GM18868 (cell line): ENCODE measurements at regions not wholly inside any gene's neighbourhood (a gene's known extent, or its start where the extent isn't known, plus 50 kb on each side); places are given as distances from the start of the nearest gene placed in this dataset.
"Not testable (repeated sequence)": the region's sequence is repeated elsewhere in the genome, so short reads cannot be mapped to it uniquely, and the experiment has no call there.

ENCODE experiments used
- ATAC-seq: cut with Tn5 transposase; IDR thresholded peaks from one replicate; pipeline ENCODE4 v1.9.1; 2021; ENCODE audit warnings: mild to moderate bottlenecking, moderate library complexity; ENCODE audit not compliant: unreplicated experiment

DNA sequence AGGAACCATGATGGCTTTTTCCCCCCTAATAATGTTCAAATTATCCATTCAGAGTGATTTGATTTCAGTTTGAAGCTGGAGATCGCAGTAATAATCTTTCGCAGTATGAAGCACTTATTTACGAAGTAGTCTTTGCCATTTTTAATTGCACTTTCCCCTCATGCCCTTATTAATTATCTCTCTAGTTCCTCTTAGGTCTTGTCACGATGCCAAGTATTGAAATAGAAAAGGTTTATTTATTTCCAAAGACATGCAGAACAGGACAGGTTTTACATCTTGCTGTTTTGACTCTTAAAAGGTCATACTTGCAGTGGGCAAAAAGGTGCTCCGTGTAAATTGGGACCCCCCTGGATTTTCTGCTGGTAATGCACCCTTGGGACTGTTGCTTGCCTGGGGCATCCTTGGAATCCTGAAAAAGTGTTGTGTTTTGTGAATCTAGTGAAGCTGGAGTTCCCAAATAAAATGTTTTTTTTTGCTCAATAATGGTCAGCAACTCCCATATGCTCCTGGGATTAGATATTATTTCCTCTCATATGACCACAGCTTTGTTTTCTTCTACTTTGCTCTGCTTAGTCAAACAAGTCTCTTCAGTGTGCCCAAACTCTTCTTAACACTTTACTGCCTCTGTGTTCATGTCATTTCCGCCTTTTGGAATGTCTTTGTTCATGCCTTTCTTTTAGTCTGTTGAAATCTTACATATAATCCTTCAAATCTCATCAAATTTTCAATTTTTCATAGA, 278.3 kb downstream of the TMEM38B start:
- ATAC-seq = no peak

DNA sequence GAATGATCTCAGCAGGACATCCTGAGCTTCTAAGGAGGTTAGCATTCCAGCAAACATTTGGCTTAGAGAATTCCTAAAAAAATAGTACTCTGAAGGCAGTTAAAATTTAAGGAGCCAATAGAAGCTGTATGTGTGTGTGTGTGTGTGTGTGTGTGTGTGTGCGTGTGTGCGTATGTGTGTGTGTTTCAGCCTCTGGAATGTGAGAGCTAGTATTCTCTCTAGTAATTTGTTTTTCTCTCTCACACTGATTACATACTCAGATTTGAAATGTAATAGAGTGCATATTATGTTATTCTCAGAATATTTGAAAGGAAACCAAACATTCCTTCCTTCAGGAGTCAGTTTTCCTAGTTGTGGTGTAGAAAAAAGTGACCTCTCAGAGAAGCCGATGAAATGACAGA, 279.6 kb downstream of the TMEM38B start:
- no peak for ATAC-seq

DNA sequence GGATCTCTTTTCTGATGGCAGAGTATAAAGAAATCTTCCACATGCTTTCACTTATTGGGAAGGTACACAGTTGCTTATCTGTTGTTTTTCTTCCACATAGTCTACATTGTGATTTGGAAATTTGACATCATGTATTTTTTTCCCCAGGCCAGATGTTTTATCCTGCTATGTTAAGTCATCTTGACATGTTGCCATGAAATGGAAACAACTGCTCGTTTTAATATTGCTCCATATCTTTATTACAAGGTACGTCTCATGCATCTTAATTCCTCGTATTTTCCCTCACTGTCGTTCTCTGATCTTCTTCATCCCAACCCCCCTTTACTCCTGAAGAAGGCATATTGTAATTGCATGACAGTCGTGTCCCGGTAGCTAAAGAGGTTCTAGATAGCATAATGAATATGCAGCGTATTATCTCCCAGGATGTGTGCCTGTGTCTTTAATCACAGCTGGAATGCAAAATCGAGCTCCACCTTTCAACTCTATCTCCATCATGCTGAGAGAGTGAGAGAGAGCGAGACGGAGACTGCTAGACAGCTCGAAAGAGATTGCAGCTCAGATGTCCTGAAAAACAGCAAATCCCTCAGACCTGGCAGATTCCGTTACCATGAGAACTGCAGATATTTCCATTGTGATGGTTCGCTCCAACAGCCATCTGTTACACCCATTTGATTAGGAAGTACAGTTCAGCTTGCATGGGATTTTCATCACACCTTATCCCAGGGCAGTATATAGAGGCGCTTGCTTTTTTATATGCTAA, 281.7 kb downstream of the TMEM38B start:
- ATAC-seq = no peak

DNA sequence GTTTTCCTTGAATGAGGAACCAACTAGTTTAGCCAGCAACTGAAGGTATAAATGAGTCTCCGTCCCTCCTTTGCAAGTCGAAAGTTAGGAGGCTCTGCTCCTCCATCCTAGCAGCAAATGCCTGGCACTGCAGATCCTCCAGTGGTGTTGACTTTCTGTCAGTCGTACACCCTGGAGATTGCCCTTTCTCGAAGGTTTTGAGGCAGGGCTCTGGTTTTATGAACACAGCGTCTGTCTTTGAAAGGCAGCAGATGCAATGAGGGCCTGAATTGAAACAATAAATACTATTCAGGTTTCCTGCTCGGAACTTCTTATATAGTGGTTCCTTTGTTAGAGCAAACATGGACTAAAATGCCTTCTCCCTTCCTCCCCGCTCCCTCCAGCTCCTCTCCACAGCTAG, 284.0 kb downstream of the TMEM38B start:
- ATAC-seq = no peak

DNA sequence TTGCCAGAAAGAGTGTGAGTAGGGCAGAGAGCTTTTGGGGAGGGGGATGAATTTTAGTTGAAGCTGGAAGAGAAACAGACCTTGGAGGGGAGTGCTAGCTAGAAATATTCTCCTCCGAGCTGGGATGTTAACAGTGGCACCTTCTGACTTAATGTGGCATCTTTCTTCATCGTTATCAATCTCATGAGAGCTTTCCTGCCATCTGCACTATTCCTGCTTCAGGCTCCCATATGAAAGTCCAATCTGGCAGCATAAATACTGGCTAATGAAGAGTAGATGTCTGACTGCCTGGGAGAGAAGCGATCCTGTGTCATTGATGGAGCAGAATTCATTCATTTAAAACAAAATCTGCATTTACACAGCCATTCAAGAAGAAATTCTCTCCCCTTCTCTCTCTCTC, 284.5 kb downstream of the TMEM38B start:
- no peak for ATAC-seq

DNA sequence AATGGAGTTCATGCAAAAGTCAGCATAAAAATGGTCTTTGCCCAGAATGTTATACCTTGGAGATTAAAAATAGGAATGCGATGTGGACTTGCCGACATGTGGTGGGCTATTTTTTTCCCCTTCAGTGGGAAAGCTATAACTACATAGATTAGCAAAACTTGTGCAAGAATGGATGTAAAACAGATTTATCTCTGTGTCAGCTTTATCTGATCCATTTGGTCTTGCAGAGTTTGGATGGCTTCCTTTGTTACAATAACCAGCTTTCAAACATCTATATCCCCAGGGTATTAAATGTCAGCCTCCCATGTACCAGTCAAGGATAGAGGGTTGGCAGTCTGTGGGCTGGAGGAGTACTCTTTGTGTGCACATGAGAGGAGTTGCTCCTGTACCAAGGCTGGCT, 284.9 kb downstream of the TMEM38B start:
- ATAC-seq = no peak

DNA sequence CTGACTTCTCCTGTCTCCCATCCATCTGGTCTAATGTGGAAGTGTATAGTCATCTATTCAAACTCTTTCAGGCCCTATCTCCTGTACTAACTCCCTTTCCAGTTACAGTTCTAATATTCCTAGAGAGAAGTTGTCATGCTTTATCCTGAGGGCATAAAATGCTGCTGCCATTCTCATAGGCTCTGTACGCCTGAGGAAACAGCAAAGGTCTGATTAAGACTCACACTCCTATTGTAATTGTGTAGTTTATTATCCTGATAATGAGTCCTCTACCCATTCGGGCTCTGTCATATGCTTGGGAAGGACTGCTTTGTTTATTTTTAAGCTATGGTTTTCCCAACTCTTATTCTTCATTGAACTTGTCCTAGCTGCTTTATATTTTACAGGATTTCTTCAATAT, 290.4 kb downstream of the TMEM38B start:
- ATAC-seq = no peak

DNA sequence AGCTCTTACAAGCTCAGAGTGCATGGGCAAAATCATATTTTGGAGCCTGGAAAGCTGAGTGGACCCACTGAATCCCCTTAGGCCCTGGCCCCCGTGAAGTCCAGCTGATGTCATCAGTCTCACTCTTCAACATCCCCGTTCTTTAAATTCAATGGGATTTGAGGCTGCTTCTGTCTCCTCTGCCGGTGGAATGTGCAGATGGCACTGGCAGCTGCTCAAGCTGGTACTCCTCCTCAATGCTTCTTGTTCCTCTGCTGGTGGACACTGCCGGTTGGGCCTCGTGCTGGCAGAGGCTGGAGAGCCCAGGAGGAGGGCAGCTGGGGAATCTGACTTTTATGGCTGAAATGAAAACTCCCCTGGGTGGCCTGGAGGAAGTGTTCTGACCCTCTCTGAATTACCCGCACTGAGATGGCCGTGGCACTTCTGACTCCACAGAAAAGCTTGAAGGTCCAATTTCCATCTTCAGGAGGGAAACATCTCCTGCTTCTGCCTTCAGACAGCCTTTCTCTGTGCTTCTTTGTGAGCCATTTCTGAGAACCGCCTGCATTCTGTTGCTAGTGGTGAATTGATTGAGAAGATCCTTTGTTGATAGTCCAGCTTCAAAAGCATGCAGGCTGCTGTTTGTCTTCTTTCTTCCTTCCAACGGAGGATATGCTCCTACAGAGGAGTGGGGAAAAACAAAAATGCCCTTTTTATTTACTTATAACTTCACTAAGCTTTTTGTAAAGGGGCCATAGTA, 298.9 kb downstream of the TMEM38B start:
- ATAC-seq = no peak

DNA sequence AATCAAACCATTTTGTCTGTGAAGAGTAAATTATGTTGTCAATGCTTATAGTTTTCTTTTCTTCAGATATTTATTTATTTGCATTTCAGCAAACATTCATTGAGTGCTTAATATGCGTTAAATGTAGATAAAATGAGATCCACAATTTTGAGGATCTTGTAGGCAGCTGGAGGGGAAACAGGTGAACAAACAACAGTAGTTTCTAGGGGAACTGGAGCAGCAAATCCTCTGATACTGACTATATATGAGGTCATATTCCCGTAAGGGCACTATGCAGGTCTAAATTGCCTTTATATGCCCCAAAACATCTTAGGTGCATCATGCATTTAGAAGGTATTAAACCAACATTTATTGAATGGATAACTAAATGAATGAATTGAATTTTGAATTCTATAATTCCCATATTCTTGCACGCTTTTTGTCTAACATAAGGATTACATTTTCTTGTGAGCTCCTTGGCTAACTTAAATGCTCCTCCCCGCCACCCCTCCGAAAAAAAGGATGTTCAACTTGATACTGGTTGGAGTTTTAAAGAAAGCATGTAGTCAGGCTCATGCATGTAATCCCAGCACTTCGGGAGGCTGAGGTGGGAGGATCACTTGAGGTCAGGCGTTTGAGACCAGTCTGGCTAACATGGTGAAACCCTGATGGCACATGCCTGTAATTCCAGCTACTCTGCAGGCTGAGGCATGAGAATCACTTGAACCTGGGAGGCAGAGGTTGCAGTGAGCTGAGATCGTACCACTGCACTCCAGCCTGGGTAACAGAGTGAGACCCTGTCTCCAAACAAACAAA, 299.8 kb downstream of the TMEM38B start:
- ATAC-seq = no peak

DNA sequence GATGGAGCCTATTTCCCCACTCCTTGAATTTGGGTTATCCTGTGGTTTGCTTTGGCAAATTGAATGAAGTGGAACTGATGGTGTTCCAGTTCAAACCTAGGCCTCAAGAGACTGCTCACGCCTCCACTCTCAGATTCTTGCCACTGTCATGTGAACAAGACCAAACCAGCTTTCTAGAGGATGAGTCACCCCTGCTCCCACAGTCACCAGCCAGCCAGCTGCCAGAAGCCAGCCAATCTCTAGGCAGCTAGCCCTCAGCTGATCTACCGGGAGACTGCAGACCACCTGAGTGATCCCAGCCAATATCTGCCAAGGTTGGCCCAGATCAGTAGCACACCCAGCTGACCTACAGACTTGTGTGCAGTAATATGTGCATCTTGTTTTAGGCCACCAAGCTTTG, 300.6 kb downstream of the TMEM38B start:
- peak; percentile 63 for ATAC-seq

DNA sequence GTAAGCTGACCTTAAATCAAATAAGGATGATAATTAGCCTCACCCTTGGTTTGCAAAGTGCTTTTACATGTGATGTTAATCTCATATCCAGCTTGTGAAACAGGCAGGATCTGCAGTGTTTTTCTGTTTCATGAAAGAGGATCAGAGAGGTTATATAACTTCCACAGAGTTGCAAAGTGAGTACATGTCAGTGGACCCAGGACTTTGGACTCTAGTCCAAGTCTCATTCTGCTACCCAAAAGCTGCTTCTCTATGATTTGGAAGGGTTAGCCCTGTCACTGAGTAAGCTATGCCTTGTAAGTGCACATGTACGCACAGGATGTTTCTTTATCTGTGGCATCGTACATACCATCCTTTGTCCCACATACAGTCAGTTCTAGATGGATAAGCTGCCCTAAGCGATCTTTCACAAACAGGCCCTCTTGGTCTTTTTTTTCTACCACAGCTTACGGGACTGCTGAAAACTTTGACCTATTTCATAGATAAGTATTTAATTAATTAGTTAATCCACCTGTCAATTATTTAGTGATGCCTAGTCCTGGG, 322.9 kb downstream of the TMEM38B start:
- no peak for ATAC-seq

DNA sequence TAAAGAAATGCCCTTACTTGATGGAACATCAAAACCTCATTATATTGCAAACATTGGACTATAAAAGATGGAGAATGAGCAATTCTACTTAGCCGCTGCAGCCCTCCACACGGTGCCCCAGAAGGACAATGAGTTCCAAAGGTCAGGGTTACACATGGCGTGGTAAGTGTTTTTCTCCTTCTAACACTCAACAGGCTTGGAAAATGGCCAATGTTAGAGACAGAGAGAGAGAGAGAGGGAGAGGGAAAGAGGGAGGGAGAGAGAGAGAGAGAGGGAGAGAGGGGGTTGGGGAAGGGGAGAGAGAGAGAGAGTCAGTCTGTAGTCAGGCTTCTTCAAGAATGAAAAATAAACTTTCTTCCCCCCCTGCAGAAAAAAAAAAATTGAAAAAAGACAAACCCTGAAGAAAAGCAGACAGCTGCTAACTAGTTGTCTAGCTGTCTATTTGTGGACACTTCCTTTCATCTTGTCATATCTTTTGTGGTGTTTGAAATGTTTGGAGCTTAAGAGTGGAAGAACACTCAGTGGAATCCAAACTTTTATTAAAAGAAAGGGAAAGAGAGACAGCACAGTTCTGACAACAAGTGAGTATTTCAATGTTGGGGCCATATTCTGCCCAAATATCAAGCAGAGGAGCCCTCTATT, 324.8 kb downstream of the TMEM38B start:
- ATAC-seq = no peak

DNA sequence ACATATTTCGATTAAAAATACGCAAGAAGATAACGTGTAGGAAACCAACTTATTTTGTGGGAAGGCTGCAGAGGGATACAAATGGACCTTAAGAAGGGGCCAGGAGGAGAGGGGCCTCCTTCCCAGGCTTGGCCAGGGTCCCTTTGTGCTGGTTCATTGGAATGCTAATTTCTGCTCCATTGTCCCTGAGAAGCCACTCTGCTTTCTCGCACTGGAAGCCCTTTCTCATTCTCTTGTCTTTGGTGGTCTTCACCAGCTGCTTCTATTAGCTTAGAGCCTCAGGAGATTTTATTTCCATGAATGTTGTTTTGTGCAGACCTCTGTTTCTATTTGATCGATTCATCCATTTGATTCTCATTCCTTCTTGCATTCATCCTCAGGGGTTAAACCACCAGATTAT, 325.4 kb downstream of the TMEM38B start:
- ATAC-seq = no peak

DNA sequence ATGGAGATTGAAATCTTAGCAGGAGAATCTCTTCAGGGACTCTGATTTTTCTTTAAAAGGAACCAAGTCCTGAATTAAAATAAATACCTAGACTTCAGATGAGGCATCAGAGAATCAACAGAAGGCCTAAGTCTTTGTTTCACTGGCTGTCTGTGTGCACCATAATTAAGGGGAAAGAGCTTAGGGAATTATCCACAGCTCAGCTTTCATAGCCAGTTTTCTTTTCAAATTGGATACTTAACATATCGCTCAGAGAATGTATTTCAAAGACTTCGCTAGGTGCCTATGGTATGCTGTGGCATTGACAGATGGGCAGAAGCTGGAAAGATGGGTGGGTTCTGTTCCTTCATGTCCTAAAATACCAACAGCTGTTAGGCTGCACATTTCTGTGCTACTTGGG, 325.8 kb downstream of the TMEM38B start:
- no peak for ATAC-seq

DNA sequence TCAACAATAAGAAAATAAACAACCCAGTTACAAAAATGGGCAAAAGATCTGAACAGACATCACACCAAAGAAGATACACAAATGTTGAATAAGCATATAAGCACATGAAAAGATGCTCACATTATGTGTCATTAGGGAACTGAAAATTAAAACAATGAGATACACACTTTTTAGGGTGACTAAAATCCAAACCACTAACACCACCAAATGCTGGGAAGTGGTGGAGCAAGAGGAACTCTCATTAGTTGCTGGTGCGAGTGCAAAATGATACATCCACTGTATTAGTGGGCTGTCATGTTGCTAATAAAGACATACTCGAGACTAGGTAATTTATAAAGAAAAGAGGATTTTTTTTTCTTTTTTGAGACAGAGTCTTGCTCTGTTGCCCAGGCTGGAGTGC, 329.1 kb downstream of the TMEM38B start:
- ATAC-seq = no peak

DNA sequence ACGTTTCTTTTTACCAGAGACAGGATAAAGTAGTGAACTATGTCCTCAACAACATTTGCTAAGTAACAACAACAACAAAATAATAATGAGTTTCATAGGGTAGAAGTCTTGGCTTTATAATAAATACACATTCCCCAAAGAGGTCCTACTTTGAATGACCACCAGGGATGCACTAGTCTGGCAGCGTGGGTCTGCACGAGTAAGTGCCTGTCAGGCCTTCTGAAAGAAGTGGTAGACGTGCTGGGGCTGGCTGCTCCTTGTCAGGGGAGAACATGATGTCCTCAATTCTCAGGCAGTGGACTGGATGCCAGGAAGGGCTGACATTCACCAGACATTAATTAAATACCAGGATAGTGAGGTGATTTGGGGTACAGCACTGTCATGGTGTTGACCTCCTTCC, 331.1 kb downstream of the TMEM38B start:
- ATAC-seq = no peak

DNA sequence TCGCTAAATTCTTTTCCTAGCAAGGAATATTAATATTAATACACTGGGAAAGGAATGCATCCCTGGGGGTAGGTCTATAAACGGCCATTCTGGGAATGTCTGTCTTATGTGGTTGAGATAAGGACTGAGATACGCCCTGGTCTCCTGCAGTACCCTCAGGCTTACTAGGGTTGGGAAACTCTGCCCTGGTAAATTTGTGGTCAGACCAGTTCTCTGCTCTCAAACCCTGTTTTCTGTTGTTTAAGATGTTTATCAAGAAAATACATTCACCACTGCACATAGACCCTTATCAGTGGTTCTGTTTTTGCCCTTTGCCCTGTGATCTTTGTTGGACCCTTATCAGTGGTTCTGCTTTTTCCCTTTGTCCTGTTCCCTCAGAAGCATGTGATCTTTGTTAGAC, 335.8 kb downstream of the TMEM38B start:
- not testable (repeated sequence) for ATAC-seq

DNA sequence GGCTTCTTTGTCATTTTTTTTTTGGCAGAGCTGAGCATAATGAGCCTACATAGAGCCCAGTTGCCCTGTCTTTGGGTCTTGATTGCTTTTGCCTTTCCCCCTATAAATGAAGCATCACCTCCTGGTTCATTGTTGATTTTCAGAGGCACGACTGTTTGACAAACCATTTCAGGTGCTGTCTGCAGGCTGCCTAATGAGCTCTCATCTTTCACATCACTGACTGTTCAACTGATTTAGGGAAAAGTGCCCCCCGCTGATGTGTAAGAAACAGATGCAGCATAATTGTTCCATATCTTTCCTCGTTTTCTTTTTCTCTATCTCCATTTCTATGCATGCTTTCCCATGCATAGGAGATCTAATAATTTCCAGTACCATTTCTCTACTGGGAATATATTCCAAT, 338.6 kb downstream of the TMEM38B start:
- no peak for ATAC-seq

DNA sequence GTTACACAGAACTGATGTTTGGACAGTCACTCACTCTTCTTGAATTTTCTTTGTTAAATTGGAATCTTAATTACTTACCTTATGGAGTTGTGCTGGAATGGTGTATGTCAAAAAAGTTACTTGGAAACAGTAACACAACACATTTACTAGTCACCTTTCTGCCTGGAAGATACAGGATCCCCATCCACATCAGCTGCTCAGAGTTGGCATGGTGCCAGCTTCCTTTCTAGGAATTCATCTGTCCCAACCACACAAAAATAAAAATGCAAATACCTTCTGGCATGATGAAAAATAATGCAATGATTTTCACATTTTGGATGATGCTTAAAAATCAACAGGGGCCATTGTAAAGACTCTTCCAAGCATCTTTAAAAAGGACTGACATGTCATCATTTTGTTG, 341.5 kb downstream of the TMEM38B start:
- ATAC-seq = no peak

DNA sequence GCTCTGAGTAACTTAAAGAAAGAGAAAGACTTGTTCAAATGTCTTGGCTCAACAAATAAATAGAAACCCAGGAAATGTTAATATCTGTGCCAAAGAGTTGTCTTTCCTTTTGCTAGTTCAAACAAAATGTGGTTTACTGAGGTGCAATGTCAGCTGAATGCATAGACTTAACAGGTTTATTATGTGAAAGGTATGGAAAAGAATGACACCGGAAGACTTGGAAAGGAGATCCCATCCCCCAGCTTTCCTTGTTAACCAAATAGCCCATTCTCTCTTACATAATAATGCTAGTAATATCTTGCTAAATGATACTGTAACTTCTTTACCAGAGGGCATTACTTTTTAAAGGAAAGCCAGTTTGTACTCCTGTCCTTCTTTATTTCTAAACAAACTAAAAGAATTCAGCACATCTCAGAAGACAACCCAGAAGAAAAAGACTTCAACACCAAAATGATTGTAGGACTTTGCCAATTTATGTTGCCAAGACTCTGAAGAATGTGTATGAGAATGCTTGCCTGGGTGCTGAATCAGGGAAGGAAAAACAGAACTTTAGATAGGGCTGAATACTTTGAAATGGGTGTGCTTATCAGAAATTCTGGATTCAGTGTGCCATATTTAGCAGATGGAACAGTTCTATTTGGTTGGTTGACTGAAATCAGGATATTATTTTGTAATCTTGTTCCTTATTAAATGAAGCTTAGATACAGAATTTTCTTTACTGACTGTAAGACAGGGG, 344.1 kb downstream of the TMEM38B start:
- no peak for ATAC-seq
